ENCODE measurements at regions not wholly inside any gene's neighbourhood (a gene's known extent, or its start where the extent isn't known, plus 50 kb on each side); places are given as distances from the start of the nearest gene placed in this dataset.
A peak's percentile ranks its signal among the peaks of the same experiment; 100 is the strongest.
"Not testable (repeated sequence)": the region's sequence is repeated elsewhere in the genome, so short reads cannot be mapped to it uniquely, and the experiment has no call there.

DNA sequence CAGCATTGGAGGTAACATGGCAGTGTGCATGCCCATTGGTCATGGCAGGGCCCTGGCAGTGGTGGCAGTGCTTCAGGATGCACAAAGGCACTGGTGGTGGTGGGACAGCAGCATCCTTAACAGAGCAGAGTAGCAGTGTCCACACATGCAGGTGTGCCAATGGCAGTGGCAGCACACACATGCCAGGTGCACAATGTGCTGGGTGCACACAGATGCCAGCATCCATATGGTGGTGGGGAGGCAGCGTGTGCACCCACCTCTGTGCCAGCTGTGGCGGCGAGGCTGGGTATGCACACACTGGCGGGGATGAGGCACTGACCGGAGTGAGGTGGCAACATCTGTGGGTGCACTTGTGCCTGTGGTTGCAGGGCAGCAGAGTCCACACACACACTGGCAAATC lies 150.6 kb downstream of the SI start:
- no peak for DNase-seq

DNA sequence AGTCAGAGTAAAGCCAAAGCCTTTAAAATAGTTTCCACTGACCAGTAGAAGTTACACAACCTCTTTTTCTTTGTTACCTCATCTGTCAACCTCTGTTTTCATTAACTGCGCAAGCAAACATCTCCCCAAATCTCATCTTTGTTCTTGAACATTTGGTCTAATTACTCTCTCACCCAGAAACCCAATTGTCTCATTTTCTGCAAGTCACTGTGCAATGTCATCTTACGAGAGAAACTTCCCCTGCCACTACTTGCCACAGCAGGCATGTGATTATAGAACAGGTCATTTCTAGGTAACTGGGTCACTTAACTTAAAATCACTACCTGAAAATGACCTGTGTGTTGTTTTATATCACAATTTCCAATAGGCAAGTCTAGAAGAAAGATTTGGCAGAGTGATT lies 159.4 kb downstream of the SI start:
- DNase-seq: no peak

DNA sequence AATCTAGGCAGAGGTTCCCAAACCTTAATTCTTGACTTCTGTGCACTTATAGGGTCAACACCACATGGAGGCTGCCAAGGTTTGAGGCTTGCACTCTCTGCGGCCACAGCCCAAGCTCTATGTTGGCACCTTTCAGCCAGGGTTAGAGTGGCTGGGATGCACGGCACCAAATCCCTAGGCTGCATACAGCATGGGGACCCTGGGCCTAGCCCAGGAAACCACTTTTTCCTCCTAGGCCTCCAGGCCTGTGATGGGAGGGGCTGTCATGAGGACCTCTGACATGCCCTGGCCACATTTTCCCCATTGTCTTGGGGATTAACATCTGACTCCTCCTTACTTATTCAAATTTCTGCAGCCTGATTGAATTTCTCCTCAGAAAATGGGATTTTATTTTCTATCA lies 165.4 kb downstream of the SI start:
- DNase-seq: no peak

DNA sequence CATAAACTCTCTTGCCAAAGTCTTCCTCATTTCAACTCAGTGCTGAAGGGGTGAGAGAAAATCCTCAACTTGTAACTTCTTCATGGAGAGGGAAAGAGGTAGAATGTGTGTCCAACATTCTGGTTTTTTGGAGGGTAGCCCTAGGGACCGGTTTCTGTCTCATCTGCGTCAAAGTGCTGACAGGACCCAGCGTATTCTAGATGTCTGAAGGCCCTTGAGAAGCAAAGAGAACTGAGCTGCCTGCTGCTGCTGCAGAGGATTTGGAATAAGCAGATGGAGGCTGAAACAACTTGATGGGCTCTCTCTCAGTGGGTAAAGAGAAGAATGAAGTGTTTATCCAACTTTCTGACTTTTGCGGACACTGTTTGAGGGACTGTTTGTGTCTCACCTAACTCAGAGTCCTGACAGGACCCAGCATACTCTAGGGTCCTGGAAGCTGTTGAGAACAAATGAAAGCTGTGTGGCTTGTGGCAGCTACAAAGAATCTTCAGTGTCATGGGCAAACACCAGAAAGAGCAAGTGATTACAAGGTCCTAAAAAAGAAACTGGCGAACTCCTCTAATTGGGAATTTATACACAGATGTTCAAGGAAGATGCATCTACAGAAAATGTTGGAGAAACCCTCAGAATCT lies 174.4 kb downstream of the SI start:
- no peak for DNase-seq

DNA sequence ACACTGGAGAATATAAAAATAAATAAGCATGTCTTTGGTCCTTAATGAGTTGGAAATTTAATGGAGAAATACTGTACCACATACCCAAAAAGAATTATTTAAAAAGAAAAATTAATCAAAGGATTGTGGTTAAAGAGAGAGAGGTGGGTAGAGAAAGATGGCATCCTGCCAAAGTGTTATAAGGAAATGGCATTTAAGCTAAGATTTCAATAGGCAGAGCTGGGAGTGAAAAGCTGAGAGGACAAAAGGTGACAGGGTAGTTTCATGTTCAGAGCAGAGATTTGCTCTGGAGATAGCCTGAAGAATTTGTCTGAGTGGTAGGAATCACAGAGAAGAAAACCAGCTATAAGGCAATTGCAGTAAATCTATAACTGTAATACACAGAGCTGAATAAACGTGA lies 181.0 kb downstream of the SI start:
- DNase-seq: no peak

DNA sequence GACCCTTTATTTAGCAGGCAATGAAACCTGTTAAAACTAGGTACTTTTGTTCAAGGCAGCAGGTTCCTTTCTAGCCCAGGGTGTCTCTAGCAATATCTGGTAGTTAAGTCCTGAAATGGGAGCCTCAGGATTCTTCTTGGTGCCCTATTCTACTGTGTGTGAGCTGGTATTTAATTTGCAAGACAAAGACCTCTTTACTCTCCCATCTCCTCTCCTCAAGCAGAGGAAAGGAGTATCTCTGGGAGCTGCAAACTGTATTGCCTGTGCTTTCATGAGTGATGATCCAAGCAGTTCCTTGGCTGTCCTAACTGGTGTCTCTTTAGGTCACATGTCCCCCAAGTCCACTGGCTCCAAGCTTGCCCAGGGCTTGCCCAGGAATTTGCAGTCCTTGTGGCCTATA lies 188.2 kb downstream of the SI start:
- DNase-seq: no peak

DNA sequence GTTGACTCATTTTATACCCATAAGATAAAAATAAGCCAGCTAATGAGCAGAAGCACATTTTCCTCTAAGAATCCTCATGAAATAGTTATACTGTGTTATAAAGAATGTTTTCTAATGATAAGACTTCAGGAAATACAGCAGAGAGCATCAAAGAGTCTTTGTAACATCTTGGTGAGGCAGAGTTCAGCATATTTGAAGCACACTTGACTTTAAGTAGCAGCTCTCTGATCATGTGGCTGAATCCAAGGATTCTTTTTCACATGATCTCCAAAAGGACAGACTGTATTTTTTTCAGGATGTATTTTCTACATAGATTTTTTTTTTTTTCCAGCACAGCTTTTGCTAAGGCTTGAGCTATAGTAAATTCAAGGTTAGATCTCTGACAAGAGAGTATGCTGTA lies 195.1 kb downstream of the SI start:
- DNase-seq: no peak

DNA sequence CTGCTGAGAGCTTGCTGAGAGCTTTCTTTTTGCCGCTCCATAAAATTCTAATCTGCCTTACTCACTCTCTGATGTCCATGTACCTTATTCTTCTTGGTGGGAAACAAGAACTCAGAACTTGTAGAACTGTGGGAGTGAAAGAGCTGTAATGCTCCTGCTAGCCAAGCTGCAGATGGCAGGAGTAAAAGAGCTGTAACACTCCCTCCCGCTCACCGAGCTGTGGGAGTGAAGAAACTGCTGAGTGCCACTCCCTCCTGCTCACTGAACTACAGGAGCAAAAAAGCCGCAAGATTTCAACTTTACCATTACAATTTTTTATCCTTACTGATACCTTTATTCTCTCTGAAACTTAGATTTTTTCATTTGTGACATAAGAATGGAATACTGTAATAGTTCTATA lies 199.1 kb downstream of the SI start:
- DNase-seq: peak; percentile 0 to 1

DNA sequence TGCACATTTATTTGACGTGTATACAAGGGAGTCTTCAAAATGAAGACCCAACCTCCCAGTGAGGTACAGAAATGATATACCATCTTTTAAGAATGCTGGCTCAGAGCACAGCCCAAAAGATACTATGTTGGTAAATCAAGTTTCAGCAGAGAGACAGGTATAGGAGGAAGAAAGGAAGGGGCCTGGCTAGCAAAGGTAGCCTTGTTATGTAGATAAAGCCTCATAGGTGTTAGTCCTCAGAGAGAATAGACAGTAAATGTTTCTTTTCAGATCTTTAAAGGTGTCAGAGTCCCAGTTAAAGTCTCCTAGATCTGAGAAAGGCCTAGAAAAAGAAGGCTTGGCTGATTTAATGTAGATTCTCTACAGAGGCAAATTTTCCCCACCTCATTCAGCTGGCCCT lies 213.8 kb downstream of the SI start:
- no peak for DNase-seq

DNA sequence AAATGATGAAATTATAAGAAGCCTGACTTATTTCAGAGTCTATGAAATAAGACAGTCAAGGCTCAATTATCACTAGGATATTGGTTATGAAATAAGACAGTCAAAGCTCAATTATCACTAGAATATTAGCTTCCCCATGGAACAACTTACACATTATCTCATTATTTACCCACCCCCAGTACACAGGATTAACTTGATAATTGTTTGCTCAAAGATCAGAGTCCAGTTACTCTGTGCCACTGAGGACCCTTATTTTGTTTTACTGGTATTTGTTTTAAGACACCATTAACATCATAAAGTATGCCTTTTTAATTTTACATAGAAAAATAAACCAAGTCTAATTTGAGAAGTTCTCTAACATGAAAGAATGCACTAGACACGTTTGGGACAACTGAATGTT lies 225.4 kb downstream of the SI start:
- no peak for DNase-seq

DNA sequence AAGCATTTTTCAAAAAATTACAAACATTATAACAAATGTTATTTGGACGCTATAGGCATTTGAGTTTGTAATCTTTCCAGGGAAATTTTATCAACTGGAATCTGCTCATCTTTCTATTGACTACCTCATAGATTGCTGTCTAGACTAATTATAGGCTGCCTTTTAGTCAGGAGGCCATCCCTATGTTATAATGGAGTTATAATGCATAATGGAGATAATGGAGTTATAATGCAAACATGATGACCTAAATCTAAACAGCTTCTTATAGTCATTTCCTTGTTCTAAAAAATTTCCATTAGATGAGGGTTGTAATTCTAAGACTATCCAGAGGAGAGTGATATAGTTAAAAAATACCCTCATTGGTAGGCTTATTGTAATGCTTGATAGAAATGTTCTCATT lies 226.4 kb downstream of the SI start:
- no peak for DNase-seq

DNA sequence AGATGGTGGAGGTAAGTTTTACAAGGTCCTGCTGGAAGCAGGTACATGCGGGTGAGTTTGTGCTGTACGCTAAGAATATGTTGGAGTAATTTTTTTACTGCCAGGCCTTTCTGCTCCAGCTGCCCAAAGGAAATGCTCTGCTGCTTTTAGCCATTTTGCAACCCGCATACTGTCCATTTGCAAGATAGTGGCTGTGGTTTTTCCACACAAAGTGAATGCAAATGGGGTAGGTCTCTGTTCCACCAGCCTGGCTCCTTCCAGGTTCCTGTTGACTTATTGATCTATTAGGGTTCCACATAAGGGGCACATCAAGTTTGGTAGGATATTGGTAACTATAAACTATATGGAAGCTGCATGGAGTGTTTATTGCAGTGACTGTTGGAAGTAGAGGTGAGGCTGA lies 227.1 kb downstream of the SI start:
- DNase-seq: no peak

DNA sequence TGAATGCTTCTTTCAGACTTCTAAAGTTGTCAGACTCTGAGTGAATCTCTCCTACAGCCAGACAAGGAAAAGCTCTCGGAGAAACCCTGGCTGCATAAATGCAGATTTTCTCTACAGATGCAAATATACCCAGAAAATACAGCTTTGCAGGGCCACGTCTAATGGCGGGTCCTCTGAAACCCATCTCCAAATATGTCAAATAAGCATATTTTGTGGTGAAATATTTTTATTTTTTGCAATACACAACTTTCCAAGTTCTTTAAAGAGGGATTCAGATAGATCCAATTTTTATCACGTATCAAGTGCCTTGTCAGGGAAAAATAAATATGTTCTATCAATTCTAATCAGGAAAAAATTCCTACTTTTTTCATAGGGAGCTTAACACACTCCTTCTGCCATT lies 229.4 kb downstream of the SI start:
- DNase-seq: no peak

DNA sequence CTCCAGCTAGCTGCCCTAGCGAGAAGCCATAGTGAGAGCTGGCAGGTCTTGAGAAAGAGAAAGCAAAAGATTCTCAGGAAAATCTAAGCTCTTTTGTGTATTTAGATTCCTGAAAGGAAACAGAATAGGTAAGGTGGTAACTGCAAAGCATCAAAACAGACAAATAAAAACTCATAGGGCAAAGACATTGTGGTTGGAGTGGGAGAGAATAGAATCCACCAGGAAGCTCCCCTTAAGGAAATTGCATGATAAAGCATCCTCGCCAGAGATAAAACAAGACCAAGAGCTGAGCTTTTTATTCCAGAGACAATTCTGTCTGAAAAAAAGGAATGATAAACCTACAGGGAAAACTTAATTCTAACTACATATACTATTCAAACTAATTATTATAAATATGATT lies 232.6 kb downstream of the SI start:
- DNase-seq: no peak

DNA sequence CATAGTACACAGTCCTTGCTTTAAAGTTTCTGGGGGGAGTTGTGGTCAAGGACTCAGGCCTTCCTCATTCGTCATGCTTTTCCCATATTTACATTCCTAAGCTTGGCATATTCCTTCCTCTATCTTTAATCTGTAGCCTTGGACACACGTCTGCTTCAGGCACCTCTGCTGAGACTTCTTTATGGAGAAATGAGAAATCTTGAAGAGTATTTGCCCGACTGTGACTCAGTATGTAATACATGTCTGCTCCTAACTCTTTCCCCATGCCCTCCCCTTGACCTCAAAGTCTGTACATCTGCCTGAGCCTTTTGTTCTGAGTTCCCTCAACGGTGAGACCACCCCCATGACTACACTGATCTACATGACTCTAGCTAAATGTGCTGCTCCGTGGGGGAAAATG lies 246.1 kb downstream of the SI start:
- no peak for DNase-seq

DNA sequence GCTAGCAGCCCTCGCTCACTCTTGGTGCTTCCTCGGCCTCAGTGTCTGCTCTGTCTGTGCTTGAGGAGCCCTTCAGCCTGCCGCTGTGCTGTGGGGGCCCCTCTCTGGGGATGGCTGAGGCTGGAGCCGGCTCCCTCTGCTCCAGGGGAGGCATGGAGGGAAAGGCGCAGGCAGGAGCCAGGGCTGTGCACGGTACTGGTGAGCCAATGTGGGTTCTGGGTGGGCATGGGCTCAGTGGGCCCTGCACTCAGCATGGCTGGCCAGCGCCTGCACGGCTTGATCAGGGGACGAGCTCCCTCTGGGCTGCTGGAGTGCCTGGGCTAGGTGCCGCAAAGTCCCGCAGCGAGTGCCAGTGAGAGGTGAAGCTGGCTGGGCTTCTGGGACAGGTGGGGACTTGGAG lies 260.0 kb downstream of the SI start:
- DNase-seq: no peak

DNA sequence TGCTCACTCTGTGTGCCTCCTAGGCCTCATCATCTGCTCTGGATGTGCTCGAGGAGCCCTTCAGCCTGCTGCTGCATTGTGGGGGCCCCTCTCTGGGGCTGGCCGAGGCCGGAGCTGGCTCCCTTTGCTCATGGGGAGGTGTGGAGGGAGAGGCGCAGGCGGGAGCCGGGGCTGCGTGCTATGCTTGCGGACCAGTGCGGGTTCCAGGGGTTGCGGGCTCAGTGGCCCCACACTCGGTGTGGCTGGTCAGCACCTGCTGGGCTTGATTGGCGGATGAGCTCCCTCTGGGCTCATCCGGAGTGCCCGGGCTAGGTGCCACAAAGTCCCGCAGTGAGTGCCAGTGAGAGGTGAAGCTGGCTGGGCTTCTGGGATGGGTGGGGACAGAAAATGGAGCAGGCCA lies 264.2 kb downstream of the SI start:
- DNase-seq: no peak

DNA sequence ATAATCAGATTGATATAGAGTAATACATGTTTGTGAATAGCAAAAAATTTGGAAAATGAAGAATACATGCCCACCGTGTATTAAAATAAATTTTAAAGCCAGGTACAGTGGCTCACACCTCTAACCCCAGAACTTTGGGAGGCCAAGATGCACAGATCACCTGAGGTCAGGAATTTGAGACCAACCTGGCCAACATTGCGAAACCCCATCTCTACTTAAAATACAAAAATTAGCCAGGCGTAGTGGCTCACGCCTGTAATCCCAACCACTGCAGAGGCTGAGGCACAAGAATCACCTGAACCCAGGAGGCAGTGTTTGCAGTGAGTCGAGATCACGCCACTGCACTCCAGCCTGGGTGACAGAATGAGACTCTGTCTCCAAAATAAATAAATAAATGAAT lies 266.3 kb downstream of the SI start:
- no peak for DNase-seq

DNA sequence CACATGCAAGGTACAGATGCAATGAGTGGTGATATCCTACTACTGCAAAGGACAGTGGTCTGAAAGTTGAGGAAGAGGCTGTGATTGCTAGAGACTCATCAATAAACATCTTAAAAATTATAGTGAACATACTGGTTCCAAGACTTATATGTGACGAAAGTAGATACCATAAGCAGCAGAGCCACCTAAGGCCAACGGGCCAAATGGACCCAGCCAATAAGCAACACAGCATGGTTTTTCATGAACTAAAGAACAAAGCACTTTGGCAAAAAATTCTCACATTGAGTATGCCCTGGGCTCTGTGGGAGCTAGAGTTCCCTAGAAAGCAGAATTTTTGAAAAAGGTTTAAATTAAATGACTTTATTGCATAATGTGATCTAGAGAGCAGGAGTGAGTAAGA lies 272.1 kb downstream of the SI start:
- peak; percentile 2 to 11 for DNase-seq

DNA sequence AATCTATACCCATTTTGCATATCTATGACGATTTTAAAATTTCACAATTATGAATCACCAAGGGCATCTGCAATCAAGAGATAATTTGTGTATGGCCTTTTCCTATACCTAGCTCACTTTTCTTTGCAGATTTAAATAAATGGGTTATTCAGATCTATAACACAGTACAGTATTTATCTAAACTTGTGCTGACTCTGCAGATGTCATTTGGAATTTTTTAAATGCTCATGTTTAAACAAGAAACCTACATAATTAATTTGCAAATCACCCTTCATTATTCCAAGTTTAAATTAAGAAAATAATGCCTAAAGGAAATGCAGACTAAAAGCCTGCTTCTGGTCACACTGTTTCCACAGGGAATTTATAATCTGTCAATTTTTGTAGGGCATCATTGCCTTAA lies 284.2 kb downstream of the SI start:
- no peak for DNase-seq

DNA sequence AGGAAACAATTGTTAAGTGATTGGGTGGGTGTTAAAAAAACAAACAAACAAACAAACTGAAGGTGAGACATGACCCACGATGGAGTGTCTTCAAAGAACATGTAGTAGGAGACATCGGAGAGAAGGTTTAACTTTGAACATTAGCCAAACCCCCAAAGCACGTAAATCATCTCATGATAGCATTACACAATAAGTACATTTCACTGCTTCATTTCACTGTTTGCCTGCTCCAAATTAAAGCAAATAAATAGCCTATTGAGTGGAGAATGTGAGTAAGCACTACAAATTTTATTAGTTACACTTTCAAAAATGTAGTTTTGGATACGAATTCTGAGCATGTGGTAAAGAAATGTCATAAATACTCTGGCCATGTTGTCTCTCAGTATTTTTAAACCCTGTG lies 287.0 kb downstream of the SI start:
- DNase-seq: no peak

DNA sequence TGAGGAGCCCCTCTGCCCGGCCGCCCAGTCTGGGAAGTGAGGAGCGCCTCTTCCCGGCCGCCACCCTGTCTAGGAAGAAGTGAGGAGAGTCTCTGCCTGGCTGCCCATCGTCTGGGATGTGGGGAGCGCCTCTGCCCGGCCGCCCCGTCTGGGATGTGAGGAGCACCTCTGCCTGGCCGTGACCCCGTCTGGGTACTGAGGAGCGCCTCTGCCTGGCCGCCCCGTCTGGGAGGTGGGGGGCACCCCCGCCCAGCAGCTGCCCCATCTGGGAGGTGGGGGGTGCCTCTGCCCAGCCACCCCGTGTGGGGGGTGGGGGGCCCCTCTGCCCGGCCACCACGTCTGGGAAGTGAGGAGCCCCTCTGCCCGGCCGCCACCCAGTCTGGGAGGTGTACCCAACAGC lies 293.9 kb downstream of the SI start:
- DNase-seq: not testable (repeated sequence)

DNA sequence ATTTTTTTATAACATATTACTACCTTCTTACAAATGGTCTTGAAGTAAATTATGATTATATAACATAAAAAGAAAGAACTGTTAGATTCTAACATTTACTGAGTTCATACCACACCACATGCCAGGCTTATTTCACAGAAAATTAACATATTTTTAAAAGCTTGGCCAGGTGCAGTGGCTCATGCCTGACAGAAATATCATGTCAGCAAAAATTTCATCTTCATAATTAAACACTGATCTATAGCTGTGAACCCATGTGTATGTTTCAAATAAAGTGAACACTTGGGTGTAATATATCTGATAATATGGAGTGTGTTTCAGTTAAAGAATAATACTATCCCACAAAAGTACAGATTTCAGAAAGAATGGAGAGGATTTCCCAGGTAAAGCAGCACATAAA lies 296.5 kb downstream of the SI start:
- no peak for DNase-seq

DNA sequence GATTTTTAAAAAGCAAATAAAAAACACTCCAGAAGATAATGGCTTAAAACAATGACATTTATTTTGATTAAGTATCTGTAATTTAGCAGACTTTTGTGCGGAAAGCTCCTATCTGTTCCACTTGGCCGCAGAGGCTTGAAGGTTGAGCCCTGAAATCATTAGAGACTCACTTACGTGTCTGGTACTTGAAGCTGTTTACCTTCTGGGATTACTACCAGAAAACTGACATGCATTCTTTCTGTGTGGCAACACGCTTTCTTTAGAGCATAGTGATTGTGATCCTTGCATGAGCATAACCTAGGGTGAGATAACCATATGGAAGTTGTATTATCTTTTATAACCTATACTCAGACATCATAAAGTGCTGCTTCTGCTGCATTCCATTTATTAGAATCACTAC lies 298.5 kb downstream of the SI start:
- no peak for DNase-seq

DNA sequence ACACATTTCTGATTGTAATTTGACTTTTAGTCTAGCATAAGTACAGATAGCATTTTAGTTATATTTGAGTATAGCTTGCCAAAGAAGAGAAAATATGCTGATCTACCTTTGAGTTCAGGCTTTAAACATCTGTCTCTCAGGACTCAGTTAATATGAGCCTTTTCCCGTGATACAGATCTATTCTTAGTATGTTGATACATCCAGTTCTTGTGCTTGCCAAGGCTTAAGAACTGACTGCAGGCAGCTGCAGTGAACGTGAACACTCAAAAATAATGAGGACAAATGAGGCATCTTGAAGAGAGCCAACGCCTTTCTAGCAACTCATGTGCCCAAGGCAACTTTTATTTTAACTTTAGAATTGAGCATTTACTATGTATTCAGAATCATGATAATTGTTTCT lies 325.5 kb downstream of the SI start:
- no peak for DNase-seq

DNA sequence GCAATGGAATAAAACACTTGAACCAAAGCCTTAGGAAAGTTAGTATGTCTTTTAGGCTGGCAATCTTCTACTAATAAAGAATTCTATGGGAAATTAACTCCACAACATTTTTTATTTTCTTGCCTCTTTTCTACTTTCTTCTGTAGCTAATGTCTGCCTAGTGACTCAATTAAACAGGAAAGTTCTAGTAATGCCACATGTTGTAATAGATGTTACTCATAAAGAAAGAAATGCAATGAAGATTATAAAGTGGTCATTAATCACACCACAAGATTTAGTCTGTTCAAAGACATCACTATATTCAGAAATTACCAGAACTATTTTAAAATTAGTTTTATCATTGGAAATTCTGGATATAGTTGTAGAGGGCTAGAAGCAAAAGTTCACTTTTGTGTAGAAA lies 329.7 kb downstream of the SI start:
- DNase-seq: no peak
